ENCODE measurements at regions not wholly inside any gene's neighbourhood (a gene's known extent, or its start where the extent isn't known, plus 50 kb on each side); places are given as distances from the start of the nearest gene placed in this dataset.
"Not testable (repeated sequence)": the region's sequence is repeated elsewhere in the genome, so short reads cannot be mapped to it uniquely, and the experiment has no call there.

- not testable (repeated sequence) for DNase-seq
Measured at GRCh38 chr2:89326455-89326854, 635.0 kb downstream of the RPIA start.

GRCh38 chr2:89328790-89329189 lies 637.3 kb downstream of the RPIA start:
- DNase-seq = not testable (repeated sequence)

All from activated CD8-positive, alpha-beta memory T cell treated with anti-CD3 and anti-CD28 coated beads, Interleukin-2, amount 50 U/mL, for 48 hours (primary cell).